HG03280 (cell line): ENCODE measurements at regions not wholly inside any gene's neighbourhood (a gene's known extent, or its start where the extent isn't known, plus 50 kb on each side); places are given as distances from the start of the nearest gene placed in this dataset.
"Not testable (repeated sequence)": the region's sequence is repeated elsewhere in the genome, so short reads cannot be mapped to it uniquely, and the experiment has no call there.

Experiments used
- ATAC-seq: cut with Tn5 transposase; IDR thresholded peaks from one replicate; pipeline ENCODE4 v1.9.1; 2021; ENCODE audit warnings: mild to moderate bottlenecking, moderate library complexity; ENCODE audit not compliant: unreplicated experiment

GRCh38 chr4:165548702-165549101 is 169.9 kb downstream of the CPE start:
- no peak for ATAC-seq

DNA sequence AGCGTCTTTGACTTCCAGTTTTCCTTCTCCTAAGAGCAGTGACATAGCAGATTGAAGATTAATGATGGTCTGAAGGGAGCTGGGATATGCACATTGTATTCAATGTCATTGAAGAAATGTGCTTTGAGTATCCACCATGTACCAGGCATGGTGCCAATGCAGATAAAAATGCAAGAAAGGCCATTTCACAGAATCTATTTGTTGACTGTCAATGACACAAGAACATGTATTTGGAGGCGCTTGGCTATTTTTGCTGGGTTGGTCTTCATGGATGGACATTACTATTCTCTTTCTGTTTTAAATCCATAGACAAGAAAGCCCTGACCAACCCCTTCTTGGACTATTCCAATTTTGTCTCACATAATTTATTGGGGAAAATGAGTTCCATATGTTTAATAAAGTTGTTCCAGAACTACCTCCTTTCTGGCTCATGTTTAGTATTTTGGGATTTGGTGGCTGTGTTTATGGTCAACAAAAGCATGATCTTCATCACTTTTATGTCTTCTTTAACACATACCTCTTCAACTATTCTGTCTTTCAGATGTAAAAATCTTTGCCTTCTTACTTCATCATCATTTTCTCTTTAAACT is 174.5 kb downstream of the CPE start:
- no peak for ATAC-seq

DNA sequence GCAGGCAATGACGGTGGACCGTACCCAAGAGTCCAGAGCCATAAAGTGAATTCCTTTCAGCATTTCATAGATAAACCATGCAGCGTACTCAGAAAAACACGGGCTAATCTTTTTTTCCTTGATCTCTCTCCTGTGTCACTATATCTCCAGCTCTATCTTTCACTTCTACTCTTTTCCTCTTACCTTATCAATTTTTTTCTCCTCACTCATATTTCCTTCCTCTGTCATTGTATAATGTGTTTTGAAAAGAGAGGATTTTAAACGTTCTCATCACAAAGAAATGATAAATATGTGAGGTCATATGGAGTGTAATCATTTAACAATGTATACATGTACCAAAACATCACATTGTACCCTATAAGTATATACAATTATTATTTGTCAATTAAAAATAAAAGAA is 176.5 kb downstream of the CPE start:
- no peak for ATAC-seq

GRCh38 chr4:165556383-165556782 is 177.6 kb downstream of the CPE start:
- no peak for ATAC-seq

DNA sequence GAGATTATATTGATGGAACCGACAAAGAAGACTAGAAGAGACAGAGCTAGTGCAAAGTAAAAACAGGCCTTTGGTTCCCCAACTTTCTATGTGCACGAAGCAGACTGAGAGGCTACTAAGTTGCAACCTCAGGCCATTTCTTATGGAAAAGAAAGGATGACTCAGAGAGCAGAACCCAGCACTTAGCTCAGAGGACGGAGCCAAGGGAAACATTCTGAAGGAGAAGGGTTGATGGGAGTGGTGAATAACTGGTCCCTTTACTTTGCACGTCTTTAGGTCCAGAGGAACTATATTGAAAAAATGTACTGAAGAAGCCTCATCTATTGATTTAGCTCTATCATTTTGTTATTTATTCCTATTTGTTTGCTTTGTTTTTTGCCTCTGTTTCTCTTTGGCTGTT is 182.1 kb downstream of the CPE start:
- ATAC-seq, result no peak

- ATAC-seq, result no peak
These were observed 185.0 kb downstream of the CPE start for GRCh38 chr4:165563851-165564250.

DNA sequence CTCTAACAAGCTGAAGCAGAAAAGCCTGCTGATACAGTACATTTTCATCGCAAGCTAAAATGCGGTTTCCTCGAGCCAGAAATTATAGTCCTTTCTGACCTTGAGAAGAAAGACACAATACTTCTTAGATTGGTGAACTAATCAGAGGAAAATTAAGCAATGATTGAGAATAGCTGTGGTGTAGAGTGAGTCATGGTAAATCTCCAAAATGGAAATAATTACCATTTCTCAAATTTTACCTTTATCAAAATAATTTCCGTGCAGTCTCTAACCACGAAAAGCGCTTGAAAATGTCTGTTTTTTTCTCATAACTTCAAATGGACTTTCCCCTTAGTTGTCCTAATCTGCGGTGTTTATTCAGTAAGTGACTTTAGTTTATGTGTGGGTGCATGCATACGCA is 190.2 kb downstream of the CPE start:
- no peak for ATAC-seq

DNA sequence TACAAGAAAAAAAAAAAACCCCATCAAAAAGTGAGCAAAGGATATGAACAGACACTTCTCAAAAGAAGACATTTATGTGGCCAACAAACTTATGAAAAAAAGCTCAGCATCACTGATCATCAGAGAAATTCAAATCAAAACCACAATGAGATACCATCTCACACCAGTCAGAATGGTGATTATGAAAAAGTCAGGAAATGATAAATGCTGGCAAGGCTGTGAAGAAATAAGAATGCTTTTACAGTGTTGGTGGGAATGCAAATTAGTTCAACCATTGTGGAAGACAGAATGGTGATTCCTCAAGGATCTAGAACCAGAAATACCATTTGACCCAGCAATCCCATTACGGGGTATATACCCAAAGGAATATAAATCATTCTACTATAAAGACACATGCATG is 192.7 kb downstream of the CPE start:
- ATAC-seq, result not testable (repeated sequence)

DNA sequence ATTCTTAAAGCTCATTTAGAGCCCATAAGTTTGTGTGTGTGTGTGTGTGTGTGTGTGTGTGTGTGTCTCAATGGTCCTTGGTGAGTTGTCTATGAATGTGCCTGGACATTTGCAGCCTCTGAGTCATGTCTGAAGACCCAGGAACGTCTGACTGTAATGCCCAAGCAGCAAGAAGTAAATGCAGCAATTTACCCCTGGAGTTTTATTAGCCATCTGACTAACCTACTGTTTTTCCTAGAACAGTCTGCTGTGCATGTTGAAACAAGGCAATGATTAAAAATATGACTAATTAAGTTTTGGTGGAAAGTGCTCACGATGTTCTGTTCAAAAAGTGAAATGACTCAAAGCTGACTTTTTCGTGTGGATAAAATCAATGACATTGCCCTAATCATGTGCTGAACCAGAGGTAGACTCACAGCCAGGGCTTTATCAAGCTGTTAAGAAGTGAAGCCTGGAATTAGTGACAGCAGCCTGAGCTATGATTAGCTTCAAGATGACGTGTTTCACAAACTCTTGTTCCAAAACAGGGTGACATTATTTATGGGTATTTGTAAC is 201.6 kb downstream of the CPE start:
- ATAC-seq, result no peak

DNA sequence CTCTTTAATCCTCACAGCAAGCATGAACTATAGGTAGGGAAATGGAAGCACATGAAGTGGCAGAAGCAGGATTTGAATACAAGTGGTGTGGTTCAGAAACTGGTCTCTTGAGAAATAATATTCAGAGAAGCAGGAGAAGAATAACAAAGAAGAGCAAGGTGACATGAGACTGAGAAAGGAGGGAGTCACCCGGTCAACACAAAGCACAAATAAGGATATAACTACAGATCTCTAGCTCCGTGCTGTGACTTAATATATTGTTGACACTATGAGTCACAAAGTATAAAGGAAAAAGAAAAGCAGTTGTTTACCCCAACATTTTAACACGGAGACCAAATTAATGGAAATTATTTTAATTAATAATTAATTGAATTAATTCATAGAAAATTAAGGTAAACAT is 204.5 kb downstream of the CPE start:
- no peak for ATAC-seq

DNA sequence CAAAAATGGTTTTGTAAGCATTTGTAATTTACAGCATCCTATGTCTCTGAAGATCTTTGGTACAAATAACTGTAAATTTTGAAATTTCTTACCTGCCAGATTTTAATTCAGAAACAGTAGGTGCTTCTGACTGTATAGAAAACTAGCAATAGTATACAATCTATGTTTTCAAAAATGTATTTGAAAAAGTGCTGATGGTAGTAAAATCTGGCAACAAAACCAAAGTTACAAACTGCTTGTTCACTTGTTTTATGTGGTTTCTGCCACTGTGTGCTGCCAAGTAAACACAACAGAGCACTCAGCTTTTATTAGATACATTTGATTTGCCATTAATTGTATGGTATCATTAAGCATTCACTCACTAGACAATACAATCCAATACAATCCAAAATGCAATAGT is 206.1 kb downstream of the CPE start:
- no peak for ATAC-seq

DNA sequence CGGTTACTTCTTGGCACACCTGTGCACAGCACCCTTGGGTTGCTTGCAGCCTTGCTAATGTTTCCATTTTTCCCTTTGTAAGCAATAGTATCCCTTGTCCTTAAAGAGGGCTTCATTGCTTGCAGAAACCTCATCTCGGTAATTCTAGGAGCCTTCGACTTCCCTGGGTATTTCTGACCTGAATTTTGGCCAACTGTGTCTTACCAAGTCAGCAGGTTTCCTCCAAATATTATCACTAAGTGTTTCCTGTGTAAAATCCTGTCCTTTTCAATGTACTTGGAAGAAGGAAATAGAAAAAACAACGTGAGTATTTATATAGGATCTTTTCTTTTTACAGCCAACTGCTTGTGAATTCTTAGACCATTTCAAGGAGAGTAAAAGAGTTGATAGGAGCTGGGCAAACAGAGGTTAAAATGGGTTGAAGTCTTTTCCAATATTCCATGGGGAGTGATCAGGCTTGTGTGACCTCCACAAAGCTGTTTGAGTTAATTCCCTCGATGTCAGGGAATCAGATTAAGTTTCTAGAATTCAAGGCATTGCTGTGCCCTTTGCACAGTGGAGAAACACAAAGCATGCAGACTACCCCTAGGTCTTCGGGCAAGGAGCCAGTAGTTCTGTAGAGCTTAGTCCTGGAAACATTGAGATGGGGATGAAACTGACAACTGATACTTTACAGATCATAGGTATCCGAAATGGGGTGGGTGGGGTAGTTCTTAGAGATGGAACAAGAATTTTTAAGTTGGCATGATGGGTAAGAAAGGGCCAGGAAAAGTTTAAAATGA is 209.9 kb downstream of the CPE start:
- no peak for ATAC-seq

GRCh38 chr4:165592386-165592785 is 213.6 kb downstream of the CPE start:
- no peak for ATAC-seq

DNA sequence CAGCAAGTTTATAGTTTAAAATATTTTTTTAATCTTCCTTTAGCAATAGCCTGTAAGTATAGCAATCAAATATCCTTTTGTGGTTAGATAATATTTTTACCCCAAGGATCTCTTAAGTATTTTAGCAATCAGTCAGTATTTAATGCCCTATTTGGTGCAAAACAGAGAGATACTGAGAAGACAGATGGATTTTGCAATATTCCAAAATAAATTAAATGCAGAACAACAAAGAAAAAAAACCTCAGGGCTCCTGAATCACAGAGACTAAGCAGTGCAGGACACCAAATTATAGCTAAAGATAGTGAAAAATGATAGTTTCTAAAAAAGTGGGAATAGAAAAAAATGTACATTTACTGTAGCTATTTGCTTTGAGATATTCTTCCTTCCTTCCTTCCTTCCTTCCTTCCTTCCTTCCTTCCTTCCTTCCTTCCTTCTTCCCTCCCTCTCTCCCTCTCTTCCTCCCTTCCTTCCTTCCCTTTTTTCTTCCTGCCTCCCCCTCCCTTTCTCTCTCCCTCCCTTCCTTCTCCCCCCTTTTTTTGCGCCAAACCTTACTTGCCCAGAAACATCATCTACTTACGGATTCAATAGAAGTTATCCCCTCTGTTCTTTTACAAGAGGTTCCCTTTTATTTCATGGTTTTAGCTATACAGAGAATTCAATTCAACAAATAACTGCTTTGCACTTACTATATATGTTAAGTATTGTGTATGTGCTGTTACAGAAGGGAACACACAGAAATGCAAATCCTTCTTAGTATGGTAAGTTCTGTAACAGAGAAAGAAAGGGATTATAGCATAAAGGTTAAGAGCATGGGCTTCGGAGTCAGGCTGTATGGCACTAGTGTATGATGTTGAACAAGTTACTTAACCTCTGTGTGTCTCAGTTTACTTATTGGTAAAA is 219.0 kb downstream of the CPE start:
- ATAC-seq, result no peak

DNA sequence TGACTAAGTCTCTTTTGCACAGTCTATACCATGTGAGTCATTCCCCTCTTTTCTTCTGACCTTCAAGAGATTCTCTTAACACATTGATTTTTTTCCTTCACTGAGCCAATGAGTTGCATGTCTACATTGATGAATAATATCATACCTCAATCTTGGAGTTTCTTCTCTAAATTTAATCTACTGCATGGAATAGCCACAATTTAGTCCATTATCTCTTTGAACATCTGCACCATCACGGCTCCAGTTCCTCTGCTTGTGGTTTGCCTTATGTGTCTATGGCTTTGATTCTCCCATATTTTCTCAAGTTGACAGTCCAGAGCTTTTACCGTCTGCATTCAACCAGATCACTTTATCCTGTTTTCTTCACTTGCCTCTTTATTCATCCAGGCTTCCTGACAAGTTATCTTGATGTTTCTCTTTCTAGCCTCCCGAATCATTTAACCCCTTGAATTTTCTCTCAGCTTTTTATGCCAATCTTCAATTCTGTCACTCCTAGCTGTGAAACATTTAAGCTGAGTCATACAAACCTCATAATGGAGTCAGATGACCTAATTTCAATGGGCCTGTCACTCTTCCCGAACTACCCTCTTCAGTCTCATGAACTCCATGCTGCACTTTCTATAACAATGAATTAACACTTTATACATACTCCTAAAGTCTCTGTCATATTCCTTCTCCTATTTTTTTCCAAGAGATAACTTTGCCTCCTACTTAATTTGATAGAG is 222.3 kb downstream of the CPE start:
- no peak for ATAC-seq

DNA sequence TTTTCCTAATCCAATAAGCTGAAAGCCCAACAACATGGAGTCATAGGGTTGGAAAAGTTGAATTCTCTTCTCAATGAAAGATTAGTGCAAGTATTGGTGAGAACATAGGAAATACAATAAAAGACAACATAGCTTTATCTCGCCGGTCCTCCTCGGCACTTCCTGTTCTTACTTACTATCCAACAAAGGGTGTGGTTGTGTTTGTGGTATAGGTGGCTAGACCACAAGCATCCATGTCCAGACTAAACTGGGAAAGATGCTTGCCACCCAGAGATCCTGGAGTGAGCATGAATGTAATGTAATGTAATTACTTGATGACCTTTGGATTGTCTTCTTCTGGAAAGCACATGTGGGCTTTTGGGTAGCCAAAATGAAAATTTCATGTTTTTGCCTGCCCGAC is 223.8 kb downstream of the CPE start:
- ATAC-seq, result no peak

GRCh38 chr4:165604181-165604580 is 225.4 kb downstream of the CPE start:
- ATAC-seq, result no peak

DNA sequence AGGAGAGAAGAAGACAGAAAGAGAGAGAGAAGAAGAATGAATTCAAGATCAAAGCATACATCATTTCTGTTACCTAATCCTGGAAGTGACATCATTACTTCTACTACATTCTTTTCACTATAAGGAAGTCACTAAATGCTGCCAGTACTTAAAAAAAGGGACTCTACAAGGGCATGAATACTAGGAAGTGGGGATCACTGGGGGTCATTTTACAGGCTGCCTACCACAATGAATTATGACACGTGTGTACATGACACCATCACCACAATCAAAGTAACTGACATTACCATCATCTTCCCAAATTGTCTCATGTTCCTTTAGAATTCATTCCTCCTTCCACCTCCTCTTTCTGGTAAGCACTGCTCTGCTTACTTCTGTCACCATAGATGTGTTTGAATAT is 227.0 kb downstream of the CPE start:
- no peak for ATAC-seq

DNA sequence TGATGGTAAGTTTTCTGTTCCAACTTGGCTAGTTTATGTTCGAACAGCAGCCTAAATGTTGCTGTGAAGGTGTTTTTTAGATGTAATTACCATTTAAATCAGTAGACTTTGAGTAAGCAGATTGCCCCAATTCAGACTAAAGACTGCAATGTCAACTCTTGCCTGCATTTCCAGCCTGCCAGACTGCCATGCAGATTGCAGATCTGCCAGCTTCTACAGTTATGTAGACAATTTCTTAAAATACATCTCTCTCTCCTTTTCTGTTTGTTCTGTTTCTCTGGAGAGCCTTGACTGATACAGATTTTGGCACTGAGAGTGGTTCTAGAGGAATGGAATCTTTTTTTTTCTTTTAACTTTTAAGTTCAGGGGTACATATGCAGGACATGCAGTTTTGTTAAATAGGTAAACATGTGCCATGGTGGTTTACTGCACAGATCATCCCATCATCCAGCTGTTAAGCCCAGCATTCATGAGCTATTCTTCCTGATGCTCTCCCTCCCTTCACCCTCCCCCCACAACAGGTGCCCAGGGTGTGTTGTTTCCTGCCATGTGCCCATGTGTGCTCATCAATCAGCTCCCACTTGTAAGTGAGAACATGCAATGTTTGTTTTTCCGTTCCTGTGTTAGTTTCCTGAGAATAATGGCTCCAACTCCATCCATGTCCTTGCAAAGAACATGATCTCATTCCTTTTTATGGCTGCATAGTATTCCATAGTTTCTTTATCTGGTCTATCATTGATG is 227.8 kb downstream of the CPE start:
- ATAC-seq, result no peak

DNA sequence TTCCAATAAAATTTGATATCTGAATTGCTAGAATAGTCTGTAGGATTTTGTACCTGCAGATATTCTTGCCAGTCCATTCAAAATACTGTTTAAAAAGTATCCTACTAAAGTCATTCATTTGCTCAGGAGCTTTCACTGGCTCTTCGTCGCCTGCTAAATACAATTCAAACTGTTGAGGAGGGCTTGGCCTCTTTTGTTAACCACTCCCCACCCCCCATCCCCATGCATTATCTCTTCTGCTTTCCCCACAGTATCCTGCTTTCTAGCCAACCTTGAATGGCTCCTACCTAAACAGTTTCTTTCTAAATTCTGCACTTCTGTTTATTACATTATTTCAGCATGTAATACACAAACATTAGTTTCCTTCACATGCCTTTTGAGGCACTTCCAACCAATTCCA is 230.8 kb downstream of the CPE start:
- no peak for ATAC-seq
